ENCODE measurements at regions not wholly inside any gene's neighbourhood (a gene's known extent, or its start where the extent isn't known, plus 50 kb on each side); places are given as distances from the start of the nearest gene placed in this dataset.
"Not testable (repeated sequence)": the region's sequence is repeated elsewhere in the genome, so short reads cannot be mapped to it uniquely, and the experiment has no call there.

GRCh38 chr6:122930252-122931180, 65.5 kb upstream of the CLVS2 start:
- no peak overlapping the region for H3K4me3 ChIP-seq (ENCODE audit: low read depth in 1 of 3, low read length in 3 of 3)
- no peak overlapping the region for H3K27ac ChIP-seq (ENCODE audit: low read depth in 1 of 3, low read length in 2 of 3)
- H3K4me1 ChIP-seq (ENCODE audit: control insufficient read depth in 3 of 3, insufficient read depth in 2 of 3, low read depth in 1 of 3, low read length in 2 of 3), result no peaks in the 10 kb centered on the region
- FAIRE-seq (no peak), DNase-seq (no peak)
- 75 to 85% (median 82%) methylated on average over 3 of the region's 3 CpGs for WGBS, 3 donors
- H3K27me3 ChIP-seq (ENCODE audit: control insufficient read depth in 3 of 3, insufficient read depth in 3 of 3, low read length in 3 of 3), result no peaks in the 10 kb centered on the region
- H3K9me3 ChIP-seq (ENCODE audit: control insufficient read depth in 2 of 2, insufficient read depth in 1 of 2, low read depth in 1 of 2, low read length in 1 of 2), result no peaks in the 10 kb centered on the region
- H3K36me3 ChIP-seq (ENCODE audit: control insufficient read depth in 3 of 3, insufficient read depth in 2 of 3, low read depth in 1 of 3, low read length in 3 of 3), result no peaks in the 10 kb centered on the region

GRCh38 chr6:122931916-122932315, 64.1 kb upstream of the CLVS2 start:
- Histone ChIP-seq H3K27me3 (ENCODE audit: control insufficient read depth in 3 of 3, insufficient read depth in 3 of 3, low read length in 3 of 3) (no peaks in the 10 kb centered on the region), H3K9me3 (ENCODE audit: control insufficient read depth in 2 of 2, insufficient read depth in 1 of 2, low read depth in 1 of 2, low read length in 1 of 2) (no peaks in the 10 kb centered on the region), H3K4me3 (ENCODE audit: low read depth in 1 of 3, low read length in 3 of 3) (no peak overlapping the region), H3K4me1 (ENCODE audit: control insufficient read depth in 3 of 3, insufficient read depth in 2 of 3, low read depth in 1 of 3, low read length in 2 of 3) (no peaks in the 10 kb centered on the region), H3K36me3 (ENCODE audit: control insufficient read depth in 3 of 3, insufficient read depth in 2 of 3, low read depth in 1 of 3, low read length in 3 of 3) (no peaks in the 10 kb centered on the region), H3K27ac (ENCODE audit: low read depth in 1 of 3, low read length in 2 of 3) (no peak overlapping the region)
- no peak for DNase-seq
- no peak for FAIRE-seq

GRCh38 chr6:122944936-122945335, 51.1 kb upstream of the CLVS2 start:
- H3K4me3 ChIP-seq (ENCODE audit: low read depth in 1 of 3, low read length in 3 of 3); H3K4me1 ChIP-seq (ENCODE audit: control insufficient read depth in 3 of 3, insufficient read depth in 2 of 3, low read depth in 1 of 3, low read length in 2 of 3); H3K27me3 ChIP-seq (ENCODE audit: control insufficient read depth in 3 of 3, insufficient read depth in 3 of 3, low read length in 3 of 3); H3K36me3 ChIP-seq (ENCODE audit: control insufficient read depth in 3 of 3, insufficient read depth in 2 of 3, low read depth in 1 of 3, low read length in 3 of 3); FAIRE-seq; DNase-seq; H3K27ac ChIP-seq (ENCODE audit: low read depth in 1 of 3, low read length in 2 of 3); H3K9me3 ChIP-seq (ENCODE audit: control insufficient read depth in 2 of 2, insufficient read depth in 1 of 2, low read depth in 1 of 2, low read length in 1 of 2): not testable (repeated sequence)
- 80 to 85% (median 83%) methylated on average over 6 of the region's 6 CpGs for WGBS, 3 donors
